ENCODE measurements at regions not wholly inside any gene's neighbourhood (a gene's known extent, or its start where the extent isn't known, plus 50 kb on each side); places are given as distances from the start of the nearest gene placed in this dataset.
"Not testable (repeated sequence)": the region's sequence is repeated elsewhere in the genome, so short reads cannot be mapped to it uniquely, and the experiment has no call there.

GRCh38 chr4:38280323-38280706, 320.1 kb downstream of the PTTG2 start:
- DNase-seq = no peak

- no peak for DNase-seq
Observed at GRCh38 chr4:38281371-38282071, 321.3 kb downstream of the PTTG2 start.

- no peak for DNase-seq
Observed at GRCh38 chr4:38283724-38284123, 323.5 kb downstream of the PTTG2 start.

GRCh38 chr4:38284294-38285030, 324.3 kb downstream of the PTTG2 start:
- DNase-seq = no peak

- no peak for DNase-seq
Observed at GRCh38 chr4:38287101-38287851, 327.1 kb downstream of the PTTG2 start.

GRCh38 chr4:38289553-38289952, 329.4 kb downstream of the PTTG2 start:
- no peak for DNase-seq

GRCh38 chr4:38290366-38290765, 330.2 kb downstream of the PTTG2 start:
- DNase-seq = no peak

GRCh38 chr4:38290914-38291313, 330.7 kb downstream of the PTTG2 start:
- DNase-seq = no peak

GRCh38 chr4:38292529-38292928, 332.3 kb downstream of the PTTG2 start:
- no peak for DNase-seq

- no peak for DNase-seq
Observed at GRCh38 chr4:38294238-38294637, 334.0 kb downstream of the PTTG2 start.

- no peak for DNase-seq
Observed at GRCh38 chr4:38297061-38297460, 336.9 kb downstream of the PTTG2 start.

- DNase-seq = no peak
Observed at GRCh38 chr4:38298868-38299713, 338.9 kb downstream of the PTTG2 start.

- DNase-seq = no peak
Observed at GRCh38 chr4:38302910-38303309, 342.7 kb downstream of the PTTG2 start.

- DNase-seq = not testable (repeated sequence)
Observed at GRCh38 chr4:38304460-38304859, 344.3 kb downstream of the PTTG2 start.

- DNase-seq = no peak
Observed at GRCh38 chr4:38306482-38307071, 346.4 kb downstream of the PTTG2 start.

- no peak for DNase-seq
Observed at GRCh38 chr4:38308728-38309311, 348.6 kb downstream of the PTTG2 start.

- no peak for DNase-seq
Observed at GRCh38 chr4:38309471-38309870, 349.3 kb downstream of the PTTG2 start.

- DNase-seq = no peak
Observed at GRCh38 chr4:38310446-38311043, 350.3 kb downstream of the PTTG2 start.

- DNase-seq = no peak
Observed at GRCh38 chr4:38311495-38312126, 351.4 kb downstream of the PTTG2 start.

- DNase-seq = no peak
Observed at GRCh38 chr4:38313175-38313574, 350.8 kb upstream of the KLF3 start.

- no peak for DNase-seq
Observed at GRCh38 chr4:38313999-38314561, 349.9 kb upstream of the KLF3 start.

Measured in NCI-H82 (cell line).